K562 (cell line): ENCODE measurements at regions not wholly inside any gene's neighbourhood (a gene's known extent, or its start where the extent isn't known, plus 50 kb on each side); places are given as distances from the start of the nearest gene placed in this dataset.

Source experiments
- ATAC-seq: fragments of 200-7000 bp; cut with Tn5 transposase; 3 replicates; pipeline ENCODE4 v1.9.1; 2020; ENCODE audit warnings: moderate library complexity
- BruUV-seq: library from RNA; stranded (reverse); fragments of 400-500 nt; replicated peaks from 2 replicates; lab custom pipeline; 2021; lab: Mats Ljungman, UMichigan
- CTCF ChIA-PET: fragments of 300-600 bp; formaldehyde crosslinking; extraction: SDS; loops from one replicate; lab custom pipeline; 2021; ENCODE audit warnings: low intra/inter-chr PET ratio; lab: Yijun Ruan, JAX
- POLR2A ChIA-PET: fragments of 300-600, 350-650 bp; sonication (Branson Sonifier 250); formaldehyde crosslinking; extraction: SDS; loops from one replicate; lab custom pipeline; 2021; ENCODE audit warnings: antibody characterized with exemption, inconsistent platforms; lab: Yijun Ruan, JAX
- DNase-seq, 4 experiments: peaks; one replicate each; pipeline versions ENCODE4 v3.0.0 to v3.0.0-alpha.2; 2011 to 2018; ENCODE audit warnings: low spot score in 3 of 4, mixed read lengths in 3 of 4; ENCODE audit errors: extremely low read depth in 1 of 4
- FAIRE-seq: peaks from 2 replicates; lab custom pipeline; 2011; peaks lifted over from hg19 to GRCh38; lab: Jason Lieb, UNC
- H2AFZ ChIP-seq: 2 replicates; pipeline ENCODE4 v1.6.0; 2011; ENCODE audit warnings: low read depth, low read length, control low read depth, inconsistent platforms
- H3K27ac ChIP-seq: fragments of 200-600 bp; 3 replicates; pipeline ENCODE4 v1.8.0; 2011; ENCODE audit warnings: low read depth, mild to moderate bottlenecking, control low read depth, inconsistent platforms, low read length, moderate library complexity, mixed read lengths; ENCODE audit errors: extremely low read depth
- H3K27me3 ChIP-seq, 2 experiments: fragments of 300-600 bp in 1 of 2; 2 replicates in 1 of 2; 3 replicates in 1 of 2; pipeline versions ENCODE4 v1.6.0 to v1.8.0; 2011; ENCODE audit warnings: inconsistent platforms in 2 of 2, low read length in 2 of 2, mild to moderate bottlenecking in 1 of 2, mixed read lengths in 1 of 2, moderate library complexity in 1 of 2; ENCODE audit not compliant: control insufficient read depth in 2 of 2, insufficient read depth in 2 of 2
- H3K36me3 ChIP-seq: fragments of 300-600 bp; 3 replicates; pipeline ENCODE4 v1.8.0; 2011; ENCODE audit warnings: mild to moderate bottlenecking, low read length, inconsistent platforms; ENCODE audit not compliant: control insufficient read depth, insufficient read depth
- H3K4me1 ChIP-seq, 2 experiments: fragments of 200-600 bp in 1 of 2; replicated peaks in 1 of 2; 2 replicates in 1 of 2; 3 replicates in 1 of 2; pipeline versions ENCODE4 v1.5.1 to v1.8.0; 2011; ENCODE audit warnings: inconsistent platforms in 2 of 2, low read length in 2 of 2, mild to moderate bottlenecking in 1 of 2, mixed read lengths in 1 of 2, moderate library complexity in 1 of 2; ENCODE audit not compliant: control insufficient read depth in 2 of 2, insufficient read depth in 2 of 2
- H3K4me2 ChIP-seq: 2 replicates; pipeline ENCODE4 v1.6.1; 2011; ENCODE audit warnings: low read length, control low read depth, inconsistent platforms, mixed read lengths; ENCODE audit not compliant: insufficient read depth
- H3K4me3 ChIP-seq: fragments of 200-600 bp; sonication (generic), shearing (Covaris generic); 2 replicates; pipeline ENCODE4 v1.5.1; 2016; ENCODE audit warnings: control low read depth, inconsistent platforms
- H3K79me2 ChIP-seq: fragments of 200-600 bp; 3 replicates; pipeline ENCODE4 v1.8.0; 2011; ENCODE audit warnings: low read length, inconsistent platforms; ENCODE audit not compliant: control insufficient read depth, insufficient read depth
- H3K9ac ChIP-seq, 2 experiments: 2 replicates each; pipeline versions ENCODE4 v1.6.0 to v1.6.1; 2011; ENCODE audit warnings: low read depth in 2 of 2, low read length in 2 of 2, control low read depth in 1 of 2, inconsistent platforms in 1 of 2, mild to moderate bottlenecking in 1 of 2, mixed read lengths in 1 of 2; ENCODE audit not compliant: insufficient read depth in 1 of 2
- H3K9me1 ChIP-seq: one replicate; pipeline ENCODE4 v1.6.0; 2011; ENCODE audit warnings: inconsistent platforms, mild to moderate bottlenecking, low read length, moderate library complexity; ENCODE audit not compliant: control insufficient read depth, insufficient read depth
- H3K9me3 ChIP-seq: replicated peaks from 2 replicates; pipeline ENCODE4 v1.5.1; 2011; ENCODE audit warnings: low read depth, low read length, inconsistent platforms; ENCODE audit not compliant: control insufficient read depth, insufficient read depth
- H4K20me1 ChIP-seq: replicated peaks from 2 replicates; pipeline ENCODE4 v1.6.1; 2011; ENCODE audit warnings: low read length, inconsistent platforms, mixed read lengths; ENCODE audit not compliant: control insufficient read depth, insufficient read depth
- BRCA1 ChIP-seq, 2 experiments: fragments of 450-650 bp in 1 of 2; sonication (generic) in 1 of 2; formaldehyde crosslinking in 1 of 2; IDR thresholded peaks; 2 replicates each; pipeline versions ENCODE4 v1.5.0 to v1.6.1; 2017 to 2020; ENCODE audit warnings: mild to moderate bottlenecking in 1 of 2, missing genetic modification reagents in 1 of 2
- NFRKB ChIP-seq: fragments of 450-650 bp; IDR thresholded peaks from 2 replicates; pipeline ENCODE4 v1.6.1; 2016; ENCODE audit warnings: low read depth
- ZNF518B ChIP-seq: fragments of 250-450 bp; sonication (Bioruptor Pico); IDR thresholded peaks from 2 replicates; pipeline ENCODE4 v1.5.0; 2021; ENCODE audit warnings: mild to moderate bottlenecking, moderate library complexity
- WGBS: fragments of 100-300 bp; shearing (Covaris generic); methylation state at CpG from one replicate; pipeline ENCODE4 v1.1.6; 2016; ENCODE audit warnings: low coverage, mixed read lengths; ENCODE audit not compliant: insufficient coverage; ENCODE audit errors: missing lambda C conversion rate; 5-methylcytosine and 5-hydroxymethylcytosine counted together
- in situ Hi-C: fragments of 300-500 bp; cut with MboI; formaldehyde crosslinking; loops from 4 replicates; pipeline ENCODE4 v1.15.0; 2018; ENCODE audit warnings: inconsistent platforms, mixed read lengths
- intact Hi-C: fragments of 100-400 bp; cut with micrococcal nuclease; formaldehyde crosslinking; loops from 2 replicates; pipeline ENCODE4 v1.14.2; 2022

GRCh38 chr17:37801171-37801570, 56.3 kb upstream of the HNF1B start:
- H3K9me3 ChIP-seq, result no peaks in the 10 kb centered on the region
- H2AFZ ChIP-seq, result no peak overlapping the region
- no peak for TF ChIP-seq ZNF518B (CRISPR knock-in tag)
- no peak for TF ChIP-seq BRCA1 (IDR thresholded peaks at IDR 0.05)
- TF ChIP-seq BRCA1 (CRISPR knock-in tag; IDR thresholded peaks at IDR 0.05), result no peak
- TF ChIP-seq NFRKB, result no peak
- H3K4me1 ChIP-seq, result no peaks in the 10 kb centered on the region
- no peaks in the 10 kb centered on the region for H3K9me1 ChIP-seq
- H4K20me1 ChIP-seq, result no peaks in the 10 kb centered on the region
- BruUV-seq, result no TSS peak
- no peak overlapping the region for H3K4me3 ChIP-seq
- no peak for ATAC-seq
- no peak overlapping the region for H3K27ac ChIP-seq
- H3K4me2 ChIP-seq, result no peak overlapping the region
- 0% methylated on average over 5 of the region's 5 CpGs for WGBS
- POLR2A ChIA-PET, result no interaction called here
- H3K27me3 ChIP-seq, result peaks cover 6 to 32% of the 10 kb centered on the region in 2 experiments; a peak in 4 of 5 replicates
- intact Hi-C loops, result no loop called here
- no peaks in the 10 kb centered on the region for H3K36me3 ChIP-seq
- no peak for FAIRE-seq
- in situ Hi-C loops, result no loop called here
- H3K9ac ChIP-seq, result no peak overlapping the region
- CTCF ChIA-PET, result no interaction called here
- no peak for DNase-seq
- H3K79me2 ChIP-seq, result no peaks in the 10 kb centered on the region
